HL-60 (cell line): ENCODE measurements at regions not wholly inside any gene's neighbourhood (a gene's known extent, or its start where the extent isn't known, plus 50 kb on each side); places are given as distances from the start of the nearest gene placed in this dataset.

ENCODE experiments used
- DNase-seq, 2 experiments: peaks; one replicate each; pipeline ENCODE4 v3.0.0-alpha.2; 2010 to 2020; ENCODE audit warnings: low read depth in 1 of 2, low spot score in 1 of 2
- H3K27ac ChIP-seq: fragments of 250-450 bp; sonication (Bioruptor Pico); replicated peaks from 2 replicates; pipeline ENCODE4 v1.5.1; 2020; ENCODE audit warnings: mild to moderate bottlenecking, moderate library complexity
- H3K27me3 ChIP-seq: fragments of 250-450 bp; sonication (Bioruptor Pico); 2 replicates; pipeline ENCODE4 v1.5.1; 2021; ENCODE audit warnings: mild to moderate bottlenecking, moderate library complexity; ENCODE audit not compliant: insufficient read depth, poor library complexity, severe bottlenecking
- H3K4me3 ChIP-seq: replicated peaks from 2 replicates; pipeline ENCODE4 v1.5.1; 2011; ENCODE audit warnings: mild to moderate bottlenecking, control low read depth, low read length; ENCODE audit not compliant: insufficient read depth
- CTCF ChIP-seq: IDR thresholded peaks from one replicate; pipeline ENCODE4 v1.5.1; 2011; ENCODE audit warnings: low read length, control low read depth, inconsistent platforms; ENCODE audit not compliant: insufficient read depth
- GABPA ChIP-seq: IDR thresholded peaks from 2 replicates; pipeline ENCODE4 v1.6.1; 2012; ENCODE audit warnings: low read depth
- POLR2AphosphoS5 ChIP-seq: IDR thresholded peaks from 2 replicates; pipeline ENCODE4 v1.6.1; 2012; ENCODE audit warnings: low read depth
- REST ChIP-seq: IDR thresholded peaks from 2 replicates; pipeline ENCODE4 v1.6.1; 2012; ENCODE audit warnings: low read depth; ENCODE audit not compliant: insufficient replicate concordance
- SPI1 ChIP-seq: IDR thresholded peaks from 2 replicates; pipeline ENCODE4 v1.6.1; 2012; ENCODE audit warnings: low read depth, mild to moderate bottlenecking, borderline replicate concordance

GRCh38 chr4:14641871-14642270 lies 360.4 kb upstream of the CPEB2 start:
- no peak for TF ChIP-seq REST
- no peak for TF ChIP-seq CTCF
- TF ChIP-seq GABPA: no peak
- no peak for TF ChIP-seq POLR2AphosphoS5
- TF ChIP-seq SPI1: no peak
- H3K27ac ChIP-seq: no peak overlapping the region
- DNase-seq: no peak
- no peak overlapping the region for H3K4me3 ChIP-seq
- H3K27me3 ChIP-seq: no peaks in the 10 kb centered on the region

GRCh38 chr4:14644580-14645282 lies 357.6 kb upstream of the CPEB2 start:
- TF ChIP-seq SPI1 (no peak), REST (no peak), POLR2AphosphoS5 (no peak), CTCF (no peak), GABPA (no peak)
- H3K27ac ChIP-seq: no peak overlapping the region
- no peak overlapping the region for H3K4me3 ChIP-seq
- DNase-seq: no peak
- H3K27me3 ChIP-seq: no peaks in the 10 kb centered on the region

- TF ChIP-seq SPI1 (no peak), REST (no peak), CTCF (no peak), GABPA (no peak), POLR2AphosphoS5 (no peak)
- no peak for DNase-seq
- Histone ChIP-seq H3K4me3 (no peak overlapping the region), H3K27ac (no peak overlapping the region), H3K27me3 (no peaks in the 10 kb centered on the region)
Observed at GRCh38 chr4:14646831-14647230, 355.4 kb upstream of the CPEB2 start.
